GM21447 (cell line): ENCODE measurements at regions not wholly inside any gene's neighbourhood (a gene's known extent, or its start where the extent isn't known, plus 50 kb on each side); places are given as distances from the start of the nearest gene placed in this dataset.
"Not testable (repeated sequence)": the region's sequence is repeated elsewhere in the genome, so short reads cannot be mapped to it uniquely, and the experiment has no call there.

Experiments
- ATAC-seq: cut with Tn5 transposase; IDR thresholded peaks from one replicate; pipeline ENCODE4 v1.9.1; 2021; ENCODE audit not compliant: unreplicated experiment

DNA sequence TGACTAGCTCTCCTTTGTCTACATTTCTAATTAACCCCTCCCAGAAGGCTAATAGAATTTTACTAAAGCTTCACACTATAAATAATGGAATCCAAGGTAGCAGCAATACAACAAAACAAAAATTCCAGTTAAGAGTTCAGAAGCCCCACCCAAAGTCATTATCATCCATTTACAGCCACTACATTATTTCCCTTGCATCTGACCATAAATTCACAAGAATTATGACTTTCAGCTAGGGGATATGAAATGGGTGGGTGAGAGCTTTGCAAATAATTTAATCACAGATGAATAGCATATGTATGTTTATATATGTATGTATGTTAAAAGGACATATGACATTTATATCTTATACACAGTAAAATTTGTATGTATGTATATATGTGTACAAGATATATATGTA lies 65.3 kb upstream of the PTGDR start:
- ATAC-seq, result no peak

DNA sequence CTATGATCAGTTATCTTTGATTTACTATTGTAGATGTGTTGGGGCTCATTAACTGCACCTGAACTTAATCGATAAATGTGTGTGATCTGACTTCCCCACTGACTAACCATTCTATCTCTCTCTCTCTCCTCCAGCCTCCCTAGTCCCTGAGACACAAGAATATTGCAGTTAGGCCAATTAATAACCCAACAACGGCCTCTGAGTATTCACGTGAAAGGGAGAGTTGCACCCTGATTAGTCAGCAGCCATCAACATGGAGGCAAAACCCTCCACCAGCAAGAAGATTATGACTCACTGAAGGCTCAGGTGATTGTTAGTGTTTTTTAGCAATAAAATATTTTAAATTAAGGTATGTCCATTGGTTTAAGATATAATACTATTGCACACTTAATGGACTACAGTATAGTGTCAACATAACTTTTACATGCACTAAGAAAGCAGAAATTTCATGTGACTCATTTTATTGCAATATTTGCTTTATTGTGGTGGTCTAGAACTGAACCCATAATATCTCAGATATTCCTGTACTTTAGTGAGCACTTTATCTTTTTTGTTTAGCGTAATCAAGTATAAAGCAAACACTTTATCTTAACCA lies 77.1 kb upstream of the PTGDR start:
- ATAC-seq, result no peak

DNA sequence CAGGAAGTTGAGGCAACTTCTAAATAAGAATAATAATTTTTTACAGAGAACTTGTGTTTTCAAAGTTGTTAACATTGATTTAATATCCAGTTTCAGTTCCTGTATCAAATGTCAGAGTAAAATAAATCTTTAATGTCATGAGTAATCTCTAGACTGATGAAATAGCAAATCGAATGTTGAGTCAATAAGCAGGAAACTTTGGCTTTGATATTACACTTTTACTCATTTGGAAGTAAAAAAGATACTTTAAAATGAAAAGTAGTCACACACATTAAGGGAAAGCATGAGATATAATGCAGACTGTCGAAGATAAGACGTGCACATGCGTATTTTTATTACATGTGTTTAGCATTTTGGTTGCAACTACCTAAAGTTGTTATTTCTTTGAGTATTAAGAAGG lies 78.2 kb upstream of the PTGDR start:
- no peak for ATAC-seq

DNA sequence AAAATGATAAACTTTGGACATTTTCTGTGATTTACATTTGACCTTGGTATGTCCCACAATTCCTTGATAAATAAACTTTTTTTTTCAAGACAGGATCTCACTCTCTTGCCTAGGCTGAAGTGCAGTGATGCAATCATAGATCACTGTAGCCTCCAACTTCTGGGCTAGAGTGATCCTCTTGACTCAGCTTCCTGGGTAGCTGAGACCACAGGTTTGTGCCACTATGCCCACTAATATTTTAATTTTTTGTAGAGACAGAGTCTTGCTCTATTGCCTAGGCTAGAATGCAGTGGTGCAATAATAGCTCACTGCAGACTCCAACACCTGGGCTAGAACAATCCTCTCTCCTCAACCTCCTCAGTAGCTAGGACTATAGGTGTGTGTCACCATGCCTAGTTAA lies 79.1 kb upstream of the PTGDR start:
- ATAC-seq, result no peak

DNA sequence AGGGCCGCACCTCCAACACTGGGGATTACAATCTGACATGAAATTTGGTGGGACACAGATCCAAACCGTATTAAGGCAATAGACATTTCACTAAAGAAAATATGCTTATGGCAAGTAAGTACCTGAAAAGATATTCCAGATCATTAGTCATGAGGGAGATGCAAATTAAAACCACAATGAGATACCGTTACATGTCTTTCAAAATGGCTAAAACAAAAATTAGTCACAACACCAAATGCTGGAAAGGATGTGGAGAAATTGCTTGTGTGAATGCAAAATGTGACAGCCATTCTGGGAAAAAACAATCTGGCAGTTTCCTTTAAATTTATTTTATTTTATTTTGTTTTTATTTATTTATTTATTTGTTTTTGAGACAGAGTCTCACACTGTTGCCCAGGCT lies 82.3 kb upstream of the PTGDR start:
- ATAC-seq, result no peak

DNA sequence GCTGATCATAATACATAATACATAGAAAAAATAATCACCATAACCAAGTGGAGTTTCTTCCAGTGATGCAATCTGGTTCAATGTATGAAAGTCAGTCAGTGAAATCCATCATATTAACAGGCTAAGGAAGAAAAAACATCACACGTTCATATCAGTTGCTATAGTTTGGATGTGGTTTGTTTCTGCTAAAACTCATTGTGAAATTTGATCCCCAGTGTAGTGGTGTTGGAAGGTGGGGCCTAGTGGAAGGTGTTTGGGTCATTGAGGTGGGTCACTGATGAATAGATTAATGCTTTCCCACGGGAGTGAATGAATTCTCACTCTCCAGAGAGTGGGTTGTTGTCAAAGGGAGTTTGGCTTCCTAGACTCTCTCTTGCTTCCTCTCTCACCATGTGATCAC lies 84.6 kb upstream of the PTGDR start:
- ATAC-seq, result no peak

DNA sequence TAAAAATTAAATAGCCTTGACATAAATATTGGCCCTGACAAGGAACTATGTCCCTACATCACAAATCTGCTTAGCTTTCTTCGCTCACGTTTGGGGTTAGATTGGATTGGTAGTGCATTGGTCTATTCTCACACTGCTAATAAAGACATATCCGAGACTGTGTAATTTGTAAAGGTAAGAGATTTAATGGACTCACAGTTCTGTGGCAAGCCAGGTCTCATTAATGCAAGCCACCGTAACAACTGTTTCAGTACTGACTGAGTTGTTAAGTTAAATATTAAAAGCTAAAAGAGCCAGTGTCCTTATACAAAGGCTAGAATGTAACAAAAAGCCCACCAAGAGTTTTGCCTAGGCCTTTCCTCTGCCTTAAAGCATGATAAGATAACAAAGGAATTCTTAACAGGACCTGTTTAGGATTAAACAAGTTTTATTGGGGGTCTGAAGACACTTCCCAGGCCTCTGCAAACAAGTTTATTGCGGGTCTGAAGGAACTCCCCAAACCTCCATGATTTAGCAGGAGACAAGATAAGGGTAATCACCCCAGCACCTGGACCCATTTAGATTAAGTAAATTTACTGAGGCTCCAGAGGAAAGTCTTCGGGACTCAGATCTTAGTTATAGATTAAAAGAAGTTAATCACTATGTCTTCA lies 88.2 kb upstream of the PTGDR start:
- no peak for ATAC-seq

DNA sequence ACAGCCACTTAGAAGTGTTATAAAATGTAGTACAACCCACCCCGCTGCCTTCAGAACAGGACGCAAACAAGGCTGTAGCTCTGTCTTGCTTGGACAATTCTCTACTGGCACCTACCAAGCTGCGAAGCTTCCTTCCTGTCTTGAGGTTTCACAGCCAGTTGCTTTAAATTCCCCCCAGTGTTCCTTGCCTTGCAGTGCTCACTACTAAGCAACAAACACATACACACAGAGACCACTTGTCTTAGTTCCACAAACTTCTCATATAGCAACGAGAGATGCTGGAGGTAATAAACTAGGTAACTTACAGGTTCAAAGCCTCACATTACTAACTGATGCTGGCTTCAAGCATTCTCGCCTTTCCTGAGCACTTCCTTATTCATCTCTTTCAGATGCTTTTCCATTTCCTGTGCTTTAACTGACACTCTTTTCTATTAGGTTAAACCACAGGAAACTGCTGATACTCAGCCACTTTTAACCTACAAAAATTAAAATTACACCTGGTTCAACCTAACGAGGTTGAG lies 91.5 kb upstream of the PTGDR start:
- ATAC-seq, result peak; percentile 75

DNA sequence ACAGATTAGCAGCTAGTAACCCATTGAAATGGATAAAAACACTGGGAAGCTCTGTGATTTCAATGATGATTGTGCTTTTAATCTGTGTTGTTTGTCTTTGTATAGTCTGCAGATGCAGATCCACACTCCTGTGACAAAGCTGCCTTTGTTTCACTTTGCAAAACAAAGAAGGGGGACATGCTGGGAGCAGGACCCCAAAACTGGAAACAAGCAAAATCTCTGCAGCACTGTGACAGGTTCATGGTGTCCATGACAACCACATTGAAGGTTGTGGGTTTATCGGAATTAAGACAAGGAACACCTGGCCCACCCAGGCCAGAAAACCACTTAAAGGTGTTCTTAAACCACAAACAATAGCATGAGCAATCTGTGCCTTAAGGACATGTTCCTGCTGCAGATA lies 95.6 kb upstream of the PTGDR start:
- not testable (repeated sequence) for ATAC-seq

DNA sequence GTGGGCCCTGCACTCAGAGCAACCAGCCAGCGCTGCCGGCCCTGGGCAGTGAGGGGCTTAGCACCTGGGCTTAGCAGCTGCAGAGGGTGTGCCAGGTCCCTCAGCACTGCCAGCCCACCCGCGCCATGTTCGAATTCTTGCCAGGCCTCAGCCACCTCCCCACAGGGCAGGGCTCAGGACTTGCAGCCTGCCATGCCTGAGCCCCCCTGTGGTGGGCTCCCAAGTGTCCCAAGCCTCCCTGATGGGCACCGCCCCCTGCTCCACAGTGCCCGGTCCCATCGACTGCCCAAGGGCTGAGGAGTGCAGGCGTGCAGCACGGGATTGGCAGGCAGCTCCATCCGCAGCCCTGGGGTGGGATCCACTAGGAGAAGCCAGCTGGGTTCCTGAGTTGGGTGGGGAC lies 98.0 kb upstream of the NID2 start:
- no peak for ATAC-seq

DNA sequence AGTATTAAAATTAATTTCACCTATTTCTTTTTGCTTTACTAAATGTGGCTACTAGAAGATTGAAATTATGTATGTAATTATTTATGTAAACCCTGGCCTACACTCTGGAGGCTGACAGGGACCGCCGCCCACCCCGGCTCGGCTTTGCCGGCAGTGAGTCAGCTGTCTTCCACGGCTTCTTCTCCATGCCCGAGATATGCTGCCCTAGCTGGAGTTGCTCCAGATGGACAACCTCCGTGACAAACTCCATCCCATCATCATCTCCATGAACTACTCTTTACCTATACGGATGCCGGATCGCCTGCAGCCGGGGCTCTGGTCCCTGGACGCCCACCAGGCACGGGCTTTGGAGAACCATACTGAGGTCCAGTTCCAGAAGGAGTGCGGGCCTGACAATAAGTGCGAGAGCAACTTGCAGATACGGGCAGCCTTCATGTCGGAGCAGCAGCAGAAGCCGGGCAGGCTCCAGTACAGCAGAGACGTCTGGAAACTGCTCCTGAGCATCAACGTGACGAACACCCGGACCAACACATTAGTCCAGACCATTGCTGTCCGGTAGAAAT lies 86.9 kb upstream of the NID2 start:
- ATAC-seq, result no peak

DNA sequence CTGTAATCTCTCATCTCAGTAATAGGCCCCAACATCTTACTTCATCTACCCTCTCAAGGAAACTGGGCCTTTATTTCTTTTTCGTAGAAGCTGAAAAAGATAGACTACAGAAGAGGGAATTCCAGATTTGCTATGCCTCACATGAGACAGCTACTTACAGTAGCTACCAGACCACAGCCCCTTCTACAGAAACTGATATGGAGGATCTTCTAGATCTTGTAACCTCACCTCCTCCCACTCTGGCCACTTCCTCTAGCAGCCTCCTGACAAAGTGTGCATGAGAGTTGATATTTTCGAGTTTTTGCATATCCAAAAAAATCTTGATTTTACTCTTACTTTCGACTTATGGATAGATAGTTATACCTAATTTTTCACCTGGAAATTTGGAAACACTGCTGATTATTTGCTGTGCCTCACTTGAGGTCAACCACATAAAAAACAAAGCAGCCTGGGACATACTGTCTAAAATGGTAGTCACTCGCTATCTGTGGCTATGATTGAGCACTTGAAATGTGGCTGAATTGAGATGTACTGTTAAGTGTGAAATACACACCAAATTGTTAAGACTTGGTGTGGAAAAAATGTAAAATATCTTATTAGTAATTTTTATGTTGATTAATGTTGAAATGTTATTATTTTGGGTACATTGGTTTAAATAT lies 86.3 kb upstream of the NID2 start:
- no peak for ATAC-seq

DNA sequence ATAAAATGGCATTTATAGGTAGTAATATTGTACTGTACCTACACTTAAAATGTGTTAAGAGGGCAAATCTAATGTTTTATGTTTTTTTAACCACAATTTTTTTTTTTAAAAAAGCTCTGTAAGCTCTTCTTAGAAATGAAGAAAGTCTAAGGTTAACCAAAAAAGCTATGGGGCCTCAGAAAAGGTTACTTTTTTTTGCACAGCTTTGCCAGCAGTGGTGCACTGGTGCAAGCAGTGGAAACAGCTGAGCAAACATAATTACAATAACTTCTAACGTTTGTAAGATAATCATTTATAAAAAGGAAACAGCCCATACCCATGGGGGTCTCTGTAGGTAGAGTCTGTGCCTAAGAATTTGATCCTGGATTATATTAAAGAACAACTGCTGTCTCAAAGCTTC lies 85.1 kb upstream of the NID2 start:
- no peak for ATAC-seq

DNA sequence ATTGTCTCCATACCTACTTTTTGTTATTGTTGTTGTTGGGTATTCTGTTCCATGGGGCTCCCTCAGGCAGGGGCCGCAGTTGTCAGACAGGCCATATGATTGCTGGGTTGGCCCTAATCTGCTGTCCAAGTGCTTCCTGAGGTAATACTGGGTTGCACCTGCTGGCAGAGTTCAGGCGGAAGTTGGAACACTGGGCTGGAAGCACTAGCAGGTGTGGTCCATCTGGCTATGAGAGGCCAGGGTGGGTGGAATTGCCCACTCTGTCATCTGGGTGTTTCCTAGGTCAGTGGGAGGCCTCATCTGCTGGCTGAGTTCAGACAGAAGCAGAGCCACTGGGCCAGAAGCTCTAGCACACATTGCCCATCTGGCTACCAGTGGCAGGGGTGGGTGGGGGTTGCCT lies 81.3 kb upstream of the NID2 start:
- ATAC-seq, result no peak

DNA sequence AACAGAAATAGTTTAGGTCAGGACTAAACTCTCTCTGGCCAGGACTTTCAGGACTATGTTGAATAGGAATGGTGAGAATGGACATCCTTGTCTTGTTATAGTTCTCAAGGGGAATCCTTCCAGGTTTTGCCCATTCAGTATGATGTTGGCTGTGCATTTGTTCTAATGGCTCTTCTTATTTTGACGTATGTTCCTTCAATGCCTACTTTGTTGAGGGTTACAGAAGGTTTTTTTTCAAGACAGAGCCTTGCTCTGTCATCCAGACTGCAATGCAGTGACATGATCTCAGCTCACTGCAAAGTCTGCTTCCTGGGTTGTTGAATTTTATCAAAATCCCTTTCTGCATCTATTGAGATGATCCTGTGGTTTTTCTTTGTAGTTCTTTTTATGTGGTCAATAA lies 79.5 kb upstream of the NID2 start:
- no peak for ATAC-seq

DNA sequence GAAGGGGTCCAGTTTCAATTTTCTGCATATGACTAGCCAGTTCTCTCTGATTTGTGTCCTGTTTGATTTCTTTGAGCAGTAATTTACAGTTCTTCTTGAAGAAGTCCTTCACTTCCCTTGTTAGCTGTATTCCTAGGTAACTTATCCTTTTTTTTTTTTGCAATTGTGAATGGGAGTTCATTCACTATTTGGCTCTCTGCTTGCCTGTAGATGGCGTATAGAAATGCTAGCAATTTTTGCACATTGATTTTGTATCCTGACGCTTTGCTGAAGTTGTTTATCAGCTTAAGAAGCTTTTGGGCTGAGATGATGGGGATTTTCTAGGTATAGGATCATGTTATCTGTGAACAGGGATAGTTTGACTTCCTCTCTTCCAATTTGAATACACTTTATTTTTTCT lies 77.6 kb upstream of the NID2 start:
- ATAC-seq, result no peak

DNA sequence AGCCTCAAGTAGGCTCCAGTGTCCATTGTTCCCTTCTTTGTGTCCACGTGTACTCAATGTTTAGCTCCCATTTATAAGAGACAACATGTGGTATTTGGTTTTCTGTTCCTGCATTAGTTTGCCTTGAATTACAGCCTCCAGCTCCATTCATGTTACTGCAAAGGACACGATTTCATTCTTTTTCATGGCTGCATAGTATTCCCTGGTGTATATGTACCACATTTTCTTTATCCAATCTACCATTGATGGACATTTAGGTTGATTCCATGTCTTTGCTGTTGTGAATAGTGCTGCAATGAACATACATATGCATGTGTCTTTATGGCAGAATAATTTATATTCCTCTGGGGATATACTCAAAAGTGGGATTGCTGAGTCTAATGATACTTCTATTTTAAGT lies 75.2 kb upstream of the NID2 start:
- not testable (repeated sequence) for ATAC-seq

DNA sequence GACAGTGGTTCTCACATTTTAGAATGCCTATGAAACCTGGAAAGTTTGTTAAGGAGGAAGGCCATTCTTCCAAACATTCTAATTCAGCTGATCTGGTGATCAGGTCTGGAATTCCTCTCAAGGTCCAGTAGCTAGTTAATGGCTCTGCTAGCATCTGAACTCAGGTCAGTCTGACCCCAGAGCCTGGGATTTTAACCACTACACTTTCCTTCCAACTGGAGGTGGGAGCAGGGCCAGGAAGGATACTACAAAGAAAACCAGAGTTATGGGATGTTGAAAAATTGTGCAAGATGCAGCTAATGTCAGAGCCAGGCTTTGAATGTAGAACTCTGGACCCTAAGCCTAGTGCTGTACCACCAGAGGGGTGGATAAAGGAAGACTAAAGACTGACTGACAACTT lies 73.6 kb upstream of the NID2 start:
- ATAC-seq, result no peak

DNA sequence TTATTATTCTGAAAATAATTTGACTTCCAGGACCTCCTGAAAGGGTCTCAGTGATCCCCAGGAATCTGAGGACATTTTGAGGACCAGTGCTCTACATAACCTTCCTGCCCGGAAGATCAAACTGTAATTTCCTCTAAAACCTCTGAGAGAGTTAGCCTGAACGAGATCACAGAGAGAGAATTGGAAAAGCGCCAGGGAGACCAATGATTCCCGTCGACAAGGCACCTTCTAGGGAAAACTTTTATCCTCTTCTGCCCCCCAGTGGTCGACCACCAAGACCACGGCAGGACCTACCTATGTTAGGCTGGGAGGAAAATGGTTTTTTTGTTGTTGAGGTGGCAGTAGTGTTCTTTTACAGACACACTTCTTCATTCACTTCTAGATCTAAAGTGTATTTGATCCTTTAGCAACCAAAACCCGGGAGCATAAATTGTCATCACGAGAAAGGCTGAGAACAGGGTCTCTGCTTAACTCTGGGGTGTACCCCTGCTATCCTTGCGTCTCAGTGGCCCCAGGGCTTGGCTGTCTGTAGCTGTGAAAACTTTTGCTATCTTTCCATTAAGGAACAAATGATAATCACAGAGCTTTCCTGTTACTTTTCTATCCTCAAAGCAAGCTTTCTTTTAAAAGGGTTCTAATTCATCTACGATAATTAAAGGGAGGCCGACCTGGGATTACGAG lies 62.9 kb upstream of the NID2 start:
- ATAC-seq, result no peak

DNA sequence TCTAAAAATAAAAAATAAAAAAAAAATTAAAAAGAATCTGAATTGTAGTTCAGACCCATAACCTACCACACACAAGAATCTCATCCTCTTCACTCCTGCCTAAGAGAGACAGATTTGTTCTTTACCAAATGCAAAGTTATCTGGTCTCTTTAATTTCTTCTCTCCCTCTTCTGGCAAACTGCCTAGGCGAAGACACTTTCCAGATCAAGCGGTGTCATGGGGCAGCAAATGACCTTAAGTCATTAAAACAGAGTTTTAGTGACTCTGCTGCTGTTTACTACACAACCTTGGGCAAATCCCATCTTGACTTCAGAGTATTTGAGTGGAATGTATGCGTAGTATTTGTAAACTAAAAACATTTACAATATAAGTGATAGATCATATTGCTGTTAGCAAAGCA lies 60.9 kb upstream of the NID2 start:
- ATAC-seq, result no peak

DNA sequence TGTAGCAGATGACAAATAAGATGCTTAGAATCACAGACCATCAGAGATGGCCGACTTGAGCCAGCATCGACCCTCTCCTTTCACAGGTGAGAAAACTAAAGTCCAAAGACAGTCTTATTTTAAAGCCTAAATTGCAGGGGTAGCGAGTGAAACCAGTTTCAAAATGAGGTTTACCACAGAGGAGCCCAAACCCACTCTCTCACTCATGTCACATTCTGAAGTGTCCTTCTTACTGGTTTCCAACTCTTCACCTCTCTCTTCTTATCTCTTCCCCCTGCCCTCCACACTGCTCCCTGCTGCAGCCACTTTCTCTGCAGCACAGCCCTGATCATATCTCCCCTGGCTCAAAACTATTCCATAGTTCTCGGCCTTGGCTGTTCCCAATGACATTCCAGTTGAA lies 57.0 kb upstream of the NID2 start:
- no peak for ATAC-seq
